ENCODE measurements at regions not wholly inside any gene's neighbourhood (a gene's known extent, or its start where the extent isn't known, plus 50 kb on each side); places are given as distances from the start of the nearest gene placed in this dataset.
A peak's percentile ranks its signal among the peaks of the same experiment; 100 is the strongest.

GRCh38 chr1:183721041-183721440, 67.9 kb upstream of the APOBEC4 start:
- H4K8ac ChIP-seq (ENCODE audit: low read depth, low read length) = no peak overlapping the region
- no peaks in the 10 kb centered on the region for H3K79me2 ChIP-seq (ENCODE audit: control insufficient read depth, insufficient read depth, low read length)
- no peak overlapping the region for H3K23ac ChIP-seq (ENCODE audit: low read length)
- no peak overlapping the region for H3K4me2 ChIP-seq (ENCODE audit: low read length)
- no peaks in the 10 kb centered on the region for H3K36me3 ChIP-seq (ENCODE audit: control insufficient read depth, insufficient read depth, low read length)
- no CpG with 5 or more reads among the region's 1 CpG for WGBS (ENCODE audit: extremely low coverage, insufficient coverage, low lambda C conversion rate)
- H3K27me3 ChIP-seq (ENCODE audit: insufficient read depth, low read length, poor library complexity) = no peaks in the 10 kb centered on the region
- no peak overlapping the region for H2BK15ac ChIP-seq (replicated peaks; ENCODE audit: low read depth)
- H3K79me1 ChIP-seq (ENCODE audit: low read length) = no peaks in the 10 kb centered on the region
- H3K4ac ChIP-seq (ENCODE audit: low read depth, low read length) = no peak overlapping the region
- DNase-seq = no peak
- H3K27ac ChIP-seq (ENCODE audit: low read depth, low read length) = no peak overlapping the region
- H4K5ac ChIP-seq (ENCODE audit: low read length) = no peak overlapping the region
- H3K4me1 ChIP-seq (ENCODE audit: control insufficient read depth, low read depth, low read length) = no peaks in the 10 kb centered on the region
- H2AK5ac ChIP-seq (ENCODE audit: low read length) = no peak overlapping the region
- H3K4me3 ChIP-seq (ENCODE audit: low read length) = no peak overlapping the region
- H3K18ac ChIP-seq (ENCODE audit: low read length) = no peak overlapping the region
- H2BK120ac ChIP-seq (ENCODE audit: low read depth, low read length) = no peak overlapping the region
- H2BK5ac ChIP-seq (ENCODE audit: low read length) = no peak overlapping the region
- H3K9ac ChIP-seq (ENCODE audit: low read length) = no peak overlapping the region
- H3K56ac ChIP-seq (ENCODE audit: low read length) = no peak overlapping the region

GRCh38 chr1:183720028-183720427, 66.9 kb upstream of the APOBEC4 start:
- no peak overlapping the region for H4K5ac ChIP-seq (ENCODE audit: low read length)
- H3K36me3 ChIP-seq (ENCODE audit: control insufficient read depth, insufficient read depth, low read length) = no peaks in the 10 kb centered on the region
- no peak overlapping the region for H2BK15ac ChIP-seq (replicated peaks; ENCODE audit: low read depth)
- H3K4me1 ChIP-seq (ENCODE audit: control insufficient read depth, low read depth, low read length) = no peaks in the 10 kb centered on the region
- no peak overlapping the region for H3K4ac ChIP-seq (ENCODE audit: low read depth, low read length)
- DNase-seq = no peak
- H3K4me3 ChIP-seq (ENCODE audit: low read length) = no peak overlapping the region
- no peak overlapping the region for H3K56ac ChIP-seq (ENCODE audit: low read length)
- no peak overlapping the region for H3K27ac ChIP-seq (ENCODE audit: low read depth, low read length)
- H3K4me2 ChIP-seq (ENCODE audit: low read length) = no peak overlapping the region
- no peak overlapping the region for H2BK5ac ChIP-seq (ENCODE audit: low read length)
- H3K23ac ChIP-seq (ENCODE audit: low read length) = no peak overlapping the region
- no peak overlapping the region for H4K8ac ChIP-seq (ENCODE audit: low read depth, low read length)
- H2BK120ac ChIP-seq (ENCODE audit: low read depth, low read length) = no peak overlapping the region
- no peaks in the 10 kb centered on the region for H3K27me3 ChIP-seq (ENCODE audit: insufficient read depth, low read length, poor library complexity)
- 100% methylated on average over 1 of the region's 3 CpGs for WGBS (ENCODE audit: extremely low coverage, insufficient coverage, low lambda C conversion rate)
- H3K79me2 ChIP-seq (ENCODE audit: control insufficient read depth, insufficient read depth, low read length) = no peaks in the 10 kb centered on the region
- no peak overlapping the region for H2AK5ac ChIP-seq (ENCODE audit: low read length)
- H3K9ac ChIP-seq (ENCODE audit: low read length) = no peak overlapping the region
- H3K79me1 ChIP-seq (ENCODE audit: low read length) = no peaks in the 10 kb centered on the region
- H3K18ac ChIP-seq (ENCODE audit: low read length) = no peak overlapping the region

GRCh38 chr1:183719289-183719688, 66.2 kb upstream of the APOBEC4 start:
- no peak overlapping the region for H3K9ac ChIP-seq (ENCODE audit: low read length)

GRCh38 chr1:183716286-183716685, 63.2 kb upstream of the APOBEC4 start:
- H3K4ac ChIP-seq (ENCODE audit: low read depth, low read length) = no peak overlapping the region
- WGBS (ENCODE audit: extremely low coverage, insufficient coverage, low lambda C conversion rate) = no CpG with 5 or more reads among the region's 1 CpG
- no peak overlapping the region for H3K4me3 ChIP-seq (ENCODE audit: low read length)
- no peak overlapping the region for H2BK120ac ChIP-seq (ENCODE audit: low read depth, low read length)
- no peak overlapping the region for H3K23ac ChIP-seq (ENCODE audit: low read length)
- no peak overlapping the region for H2BK5ac ChIP-seq (ENCODE audit: low read length)
- H3K4me1 ChIP-seq (ENCODE audit: control insufficient read depth, low read depth, low read length) = no peaks in the 10 kb centered on the region
- H3K27me3 ChIP-seq (ENCODE audit: insufficient read depth, low read length, poor library complexity) = no peaks in the 10 kb centered on the region
- no peaks in the 10 kb centered on the region for H3K79me1 ChIP-seq (ENCODE audit: low read length)
- H3K18ac ChIP-seq (ENCODE audit: low read length) = no peak overlapping the region
- H3K79me2 ChIP-seq (ENCODE audit: control insufficient read depth, insufficient read depth, low read length) = no peaks in the 10 kb centered on the region
- no peak overlapping the region for H4K5ac ChIP-seq (ENCODE audit: low read length)
- H3K27ac ChIP-seq (ENCODE audit: low read depth, low read length) = no peak overlapping the region
- no peak overlapping the region for H2BK15ac ChIP-seq (replicated peaks; ENCODE audit: low read depth)
- no peak overlapping the region for H4K8ac ChIP-seq (ENCODE audit: low read depth, low read length)
- no peak overlapping the region for H3K9ac ChIP-seq (ENCODE audit: low read length)
- H3K36me3 ChIP-seq (ENCODE audit: control insufficient read depth, insufficient read depth, low read length) = no peaks in the 10 kb centered on the region
- no peak for DNase-seq
- H2AK5ac ChIP-seq (ENCODE audit: low read length) = no peak overlapping the region
- no peak overlapping the region for H3K56ac ChIP-seq (ENCODE audit: low read length)
- H3K4me2 ChIP-seq (ENCODE audit: low read length) = no peak overlapping the region

More at GRCh38 chr1:183719289-183719688, 66.2 kb upstream of the APOBEC4 start:
- no peaks in the 10 kb centered on the region for H3K79me1 ChIP-seq (ENCODE audit: low read length)
- H4K8ac ChIP-seq (ENCODE audit: low read depth, low read length) = no peak overlapping the region
- H3K36me3 ChIP-seq (ENCODE audit: control insufficient read depth, insufficient read depth, low read length) = no peaks in the 10 kb centered on the region
- no peak overlapping the region for H4K5ac ChIP-seq (ENCODE audit: low read length)
- no peak overlapping the region for H3K56ac ChIP-seq (ENCODE audit: low read length)
- no peak overlapping the region for H2BK5ac ChIP-seq (ENCODE audit: low read length)
- H3K23ac ChIP-seq (ENCODE audit: low read length) = no peak overlapping the region
- H3K18ac ChIP-seq (ENCODE audit: low read length) = no peak overlapping the region
- no peak overlapping the region for H3K4me3 ChIP-seq (ENCODE audit: low read length)
- H2BK15ac ChIP-seq (replicated peaks; ENCODE audit: low read depth) = no peak overlapping the region
- H3K79me2 ChIP-seq (ENCODE audit: control insufficient read depth, insufficient read depth, low read length) = no peaks in the 10 kb centered on the region
- no CpG with 5 or more reads among the region's 2 CpGs for WGBS (ENCODE audit: extremely low coverage, insufficient coverage, low lambda C conversion rate)
- no peak overlapping the region for H2BK120ac ChIP-seq (ENCODE audit: low read depth, low read length)
- H3K4me1 ChIP-seq (ENCODE audit: control insufficient read depth, low read depth, low read length) = no peaks in the 10 kb centered on the region
- no peak overlapping the region for H3K4ac ChIP-seq (ENCODE audit: low read depth, low read length)
- H2AK5ac ChIP-seq (ENCODE audit: low read length) = no peak overlapping the region
- peak; percentile 53 for DNase-seq
- H3K27ac ChIP-seq (ENCODE audit: low read depth, low read length) = no peak overlapping the region
- H3K4me2 ChIP-seq (ENCODE audit: low read length) = no peak overlapping the region
- no peaks in the 10 kb centered on the region for H3K27me3 ChIP-seq (ENCODE audit: insufficient read depth, low read length, poor library complexity)

GRCh38 chr1:183711741-183712361, 58.7 kb upstream of the APOBEC4 start:
- Histone ChIP-seq H2AK5ac (ENCODE audit: low read length) (no peak overlapping the region), H3K23ac (ENCODE audit: low read length) (no peak overlapping the region), H3K4me1 (ENCODE audit: control insufficient read depth, low read depth, low read length) (no peaks in the 10 kb centered on the region), H3K18ac (ENCODE audit: low read length) (no peak overlapping the region), H3K27me3 (ENCODE audit: insufficient read depth, low read length, poor library complexity) (no peaks in the 10 kb centered on the region), H3K4ac (ENCODE audit: low read depth, low read length) (no peak overlapping the region), H3K79me2 (ENCODE audit: control insufficient read depth, insufficient read depth, low read length) (no peaks in the 10 kb centered on the region), H3K27ac (ENCODE audit: low read depth, low read length) (no peak overlapping the region), H3K4me2 (ENCODE audit: low read length) (no peak overlapping the region), H2BK15ac (replicated peaks; ENCODE audit: low read depth) (no peak overlapping the region), H3K9ac (ENCODE audit: low read length) (no peak overlapping the region), H3K56ac (ENCODE audit: low read length) (no peak overlapping the region), H4K5ac (ENCODE audit: low read length) (no peak overlapping the region), H4K8ac (ENCODE audit: low read depth, low read length) (no peak overlapping the region), H2BK120ac (ENCODE audit: low read depth, low read length) (no peak overlapping the region), H3K79me1 (ENCODE audit: low read length) (no peaks in the 10 kb centered on the region), H3K36me3 (ENCODE audit: control insufficient read depth, insufficient read depth, low read length) (no peaks in the 10 kb centered on the region), H2BK5ac (ENCODE audit: low read length) (no peak overlapping the region), H3K4me3 (ENCODE audit: low read length) (no peak overlapping the region)
- WGBS (ENCODE audit: extremely low coverage, insufficient coverage, low lambda C conversion rate) = no CpG with 5 or more reads among the region's 5 CpGs
- DNase-seq = peak; percentile 67

- Histone ChIP-seq H4K8ac (ENCODE audit: low read depth, low read length) (no peak overlapping the region), H3K27me3 (ENCODE audit: insufficient read depth, low read length, poor library complexity) (no peaks in the 10 kb centered on the region), H2BK15ac (replicated peaks; ENCODE audit: low read depth) (no peak overlapping the region), H3K27ac (ENCODE audit: low read depth, low read length) (no peak overlapping the region), H2AK5ac (ENCODE audit: low read length) (no peak overlapping the region), H3K4me1 (ENCODE audit: control insufficient read depth, low read depth, low read length) (no peaks in the 10 kb centered on the region), H2BK5ac (ENCODE audit: low read length) (no peak overlapping the region), H3K79me2 (ENCODE audit: control insufficient read depth, insufficient read depth, low read length) (no peaks in the 10 kb centered on the region), H3K9ac (ENCODE audit: low read length) (no peak overlapping the region), H4K5ac (ENCODE audit: low read length) (no peak overlapping the region), H3K4ac (ENCODE audit: low read depth, low read length) (no peak overlapping the region), H3K79me1 (ENCODE audit: low read length) (no peaks in the 10 kb centered on the region), H3K4me2 (ENCODE audit: low read length) (no peak overlapping the region), H3K56ac (ENCODE audit: low read length) (no peak overlapping the region), H3K4me3 (ENCODE audit: low read length) (no peak overlapping the region), H3K18ac (ENCODE audit: low read length) (no peak overlapping the region), H3K36me3 (ENCODE audit: control insufficient read depth, insufficient read depth, low read length) (no peaks in the 10 kb centered on the region), H2BK120ac (ENCODE audit: low read depth, low read length) (no peak overlapping the region), H3K23ac (ENCODE audit: low read length) (no peak overlapping the region)
- no peak for DNase-seq
- whole genome bisulfite sequencing (ENCODE audit: extremely low coverage, insufficient coverage, low lambda C conversion rate) = no CpG with 5 or more reads among the region's 2 CpGs
Measured at GRCh38 chr1:183711165-183711682, 58.1 kb upstream of the APOBEC4 start.

Measured in mesendoderm (in vitro differentiated cells).